ENCODE measurements at regions not wholly inside any gene's neighbourhood (a gene's known extent, or its start where the extent isn't known, plus 50 kb on each side); places are given as distances from the start of the nearest gene placed in this dataset.
"Not testable (repeated sequence)": the region's sequence is repeated elsewhere in the genome, so short reads cannot be mapped to it uniquely, and the experiment has no call there.

GRCh38 chr16:16983582-16983981 lies 487.2 kb downstream of the XYLT1 start:
- TF ChIP-seq CTCF (IDR thresholded peaks at IDR 0.05; ENCODE audit: insufficient read depth, low read length): no peak
- no peak for DNase-seq (ENCODE audit: low read depth)
- H3K4me3 ChIP-seq (ENCODE audit: low read depth, low read length): no peak overlapping the region

GRCh38 chr16:16984091-16984490 lies 486.7 kb downstream of the XYLT1 start:
- not testable (repeated sequence) for DNase-seq (ENCODE audit: low read depth); H3K4me3 ChIP-seq (ENCODE audit: low read depth, low read length)

- H3K4me3 ChIP-seq (ENCODE audit: low read depth, low read length): no peak overlapping the region
- no peak for TF ChIP-seq CTCF (IDR thresholded peaks at IDR 0.05; ENCODE audit: insufficient read depth, low read length)
Measured at GRCh38 chr16:16985707-16986106, 485.1 kb downstream of the XYLT1 start.

GRCh38 chr16:16988963-16989362 lies 481.8 kb downstream of the XYLT1 start:
- no peak overlapping the region for H3K4me3 ChIP-seq (ENCODE audit: low read depth, low read length)
- DNase-seq (ENCODE audit: low read depth): no peak
- TF ChIP-seq CTCF (IDR thresholded peaks at IDR 0.05; ENCODE audit: insufficient read depth, low read length): no peak

More at GRCh38 chr16:16985707-16986106, 485.1 kb downstream of the XYLT1 start:
- DNase-seq (ENCODE audit: low read depth): no peak

GRCh38 chr16:16989368-16989767 lies 481.4 kb downstream of the XYLT1 start:
- no peak for DNase-seq (ENCODE audit: low read depth)
- H3K4me3 ChIP-seq (ENCODE audit: low read depth, low read length): no peak overlapping the region
- no peak for TF ChIP-seq CTCF (IDR thresholded peaks at IDR 0.05; ENCODE audit: insufficient read depth, low read length)

DNA sequence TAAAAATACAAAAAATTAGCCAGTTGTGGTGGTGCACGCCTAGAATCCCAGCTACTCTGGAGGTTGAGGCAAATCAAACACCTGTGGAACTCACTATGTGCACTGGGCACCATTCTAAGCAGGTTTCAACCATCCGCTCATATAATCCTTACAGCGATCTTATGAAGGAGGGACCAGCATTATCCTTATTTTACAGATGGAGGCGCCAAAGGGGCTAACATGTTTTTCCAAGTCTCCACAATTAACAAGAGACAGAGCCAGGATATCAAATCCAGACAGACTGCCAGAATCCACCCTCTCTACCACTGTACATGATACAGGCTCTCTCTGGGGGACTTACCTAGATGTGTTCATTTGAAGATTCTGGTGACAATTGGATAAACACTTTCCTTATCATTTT lies 479.0 kb downstream of the XYLT1 start:
- TF ChIP-seq CTCF (IDR thresholded peaks at IDR 0.05; ENCODE audit: insufficient read depth, low read length): no peak
- no peak overlapping the region for H3K4me3 ChIP-seq (ENCODE audit: low read depth, low read length)
- no peak for DNase-seq (ENCODE audit: low read depth)

DNA sequence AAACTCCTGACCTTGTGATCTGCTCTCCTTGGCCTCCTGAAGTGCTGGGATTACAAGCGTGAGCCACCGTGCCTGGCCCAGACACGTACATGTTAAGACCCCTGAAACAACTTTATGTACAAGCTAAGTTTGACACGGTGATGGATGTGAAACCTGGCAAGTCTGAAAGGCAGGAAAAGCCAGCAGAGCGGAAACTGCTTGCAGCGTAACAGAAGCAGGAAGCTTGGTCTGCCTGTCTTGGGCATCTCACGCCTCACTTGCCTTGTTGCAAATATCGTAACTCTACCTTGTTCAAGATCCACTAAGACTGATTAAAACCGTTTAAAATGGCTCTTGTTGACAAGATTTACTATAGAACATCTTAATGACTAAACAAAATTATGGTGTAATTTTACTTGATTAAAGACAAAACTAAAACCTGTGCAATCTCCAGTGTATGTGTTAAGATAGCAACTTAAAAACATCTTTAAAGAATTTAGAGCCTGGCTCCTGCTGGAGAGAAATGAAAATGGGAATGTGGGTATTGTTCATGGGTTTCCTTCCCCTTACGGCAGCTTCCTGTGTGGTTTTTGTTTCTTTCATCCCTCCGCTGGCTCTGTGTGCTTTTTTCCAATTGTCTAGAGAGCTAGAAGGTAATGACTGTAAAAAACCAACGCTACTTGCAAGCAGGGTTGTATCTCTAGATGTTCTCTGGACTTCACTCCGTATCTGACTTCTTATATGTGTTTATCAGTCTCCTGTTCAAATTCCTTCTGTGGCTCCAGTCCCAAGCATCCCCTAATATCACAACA lies 477.6 kb downstream of the XYLT1 start:
- H3K4me3 ChIP-seq (ENCODE audit: low read depth, low read length): no peak overlapping the region
- no peak for TF ChIP-seq CTCF (IDR thresholded peaks at IDR 0.05; ENCODE audit: insufficient read depth, low read length)

More for the DNA sequence above, 477.6 kb downstream of the XYLT1 start:
- no peak for DNase-seq (ENCODE audit: low read depth)

All from fibroblast of the aortic adventitia (primary cell).